IMR-90 (cell line): ENCODE measurements at regions not wholly inside any gene's neighbourhood (a gene's known extent, or its start where the extent isn't known, plus 50 kb on each side); places are given as distances from the start of the nearest gene placed in this dataset.

Experiments used
- CTCF ChIP-seq: conservative IDR thresholded peaks from 2 replicates; pipeline ENCODE4 v1.5.1; 2012; ENCODE audit warnings: mild to moderate bottlenecking, low read depth, low read length, improper control_type of control experiment
- POLR2A ChIP-seq: IDR thresholded peaks from 2 replicates; pipeline ENCODE4 v1.6.1; 2012; ENCODE audit warnings: mild to moderate bottlenecking, low read depth, low read length
- SMC3 ChIP-seq: fragments of 150-350 bp; IDR thresholded peaks from 2 replicates; pipeline ENCODE4 v1.6.1; 2016; ENCODE audit warnings: low read depth, mild to moderate bottlenecking, antibody characterized with exemption, low read length, moderate library complexity

DNA sequence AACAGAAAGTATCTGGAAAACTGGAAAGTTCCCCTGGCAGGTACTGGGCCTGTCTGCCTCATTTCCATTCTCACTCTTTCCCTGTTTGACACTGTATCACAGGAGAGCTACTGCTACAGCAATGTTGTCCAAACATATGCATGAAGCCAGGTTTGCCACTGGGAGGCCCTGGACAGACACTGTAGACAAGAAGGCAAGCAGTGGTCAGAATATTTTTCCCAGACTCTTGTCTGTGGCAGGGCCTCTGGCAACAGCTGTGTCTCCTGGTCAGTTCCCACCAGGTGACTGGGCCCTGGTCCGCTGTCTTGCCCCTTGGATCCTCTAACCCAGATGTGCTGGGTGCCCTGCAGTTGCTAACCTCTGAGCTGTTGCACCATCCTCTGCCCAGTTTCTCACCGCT is 178.9 kb upstream of the FANCL start:
- no peak for TF ChIP-seq POLR2A
- TF ChIP-seq CTCF = no peak
- TF ChIP-seq SMC3 = no peak
